NCI-H82 (cell line): ENCODE measurements at regions not wholly inside any gene's neighbourhood (a gene's known extent, or its start where the extent isn't known, plus 50 kb on each side); places are given as distances from the start of the nearest gene placed in this dataset.
"Not testable (repeated sequence)": the region's sequence is repeated elsewhere in the genome, so short reads cannot be mapped to it uniquely, and the experiment has no call there.

Experiments
- DNase-seq: peaks from one replicate; lab custom pipeline; 2025; lab: John Stamatoyannopoulos, UW

DNA sequence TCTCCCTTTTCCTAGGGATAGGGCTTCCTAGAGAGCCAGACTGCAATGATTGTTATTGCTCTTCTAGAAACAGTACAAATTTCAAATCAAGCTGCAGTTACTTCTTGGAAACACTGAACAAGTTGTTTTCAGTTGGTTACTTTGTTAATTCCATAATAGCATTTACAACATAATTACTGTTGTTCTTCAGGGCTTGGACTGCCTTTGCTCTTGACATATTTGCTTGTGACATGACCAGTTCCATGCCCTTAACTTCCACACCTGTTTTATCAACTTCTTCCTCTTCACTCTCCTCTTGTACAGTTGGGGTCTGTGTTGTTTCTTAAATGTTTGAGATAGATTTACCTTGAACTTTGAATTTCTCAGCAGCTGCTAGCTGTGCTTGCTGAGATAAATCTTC, 104.4 kb downstream of the SEC23IP start:
- DNase-seq = no peak

DNA sequence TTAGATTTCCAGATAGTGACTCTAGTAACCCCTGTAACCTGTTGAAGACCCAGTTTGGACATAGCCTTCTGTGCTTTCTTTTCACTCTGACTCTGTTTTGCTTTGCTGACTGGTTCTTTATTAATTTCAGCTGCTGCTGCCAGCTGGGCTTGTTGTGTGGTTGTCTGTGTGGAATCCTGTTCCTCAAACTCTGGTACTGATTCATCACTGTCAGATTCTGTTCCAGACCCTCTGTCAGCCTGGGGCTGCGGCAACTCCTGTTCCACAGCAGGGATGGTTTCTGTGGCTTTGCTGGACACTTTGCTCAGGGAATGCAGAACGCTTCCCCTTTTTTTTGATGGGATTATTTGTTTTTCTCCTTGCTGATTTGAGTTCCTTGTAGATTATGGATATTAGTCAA, 104.9 kb downstream of the SEC23IP start:
- DNase-seq = no peak

DNA sequence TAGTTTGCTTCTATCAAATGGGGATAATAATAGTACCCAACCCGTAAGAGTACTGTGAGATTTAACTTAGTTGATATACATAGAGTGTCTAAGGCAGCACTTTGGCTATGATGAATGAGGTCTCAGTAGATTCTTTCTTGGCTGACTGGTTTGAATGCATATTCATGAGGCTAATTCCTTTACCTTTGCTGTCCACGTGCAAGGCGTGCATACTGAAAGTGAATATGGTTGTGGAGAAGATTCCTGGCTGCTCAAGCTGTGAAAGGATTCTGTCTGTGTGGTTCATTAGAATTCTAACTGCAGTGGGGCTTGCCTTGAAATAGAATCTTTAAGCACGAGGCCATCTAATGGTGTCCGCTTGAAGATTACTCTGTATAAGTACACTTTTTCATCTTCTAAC, 110.3 kb downstream of the SEC23IP start:
- no peak for DNase-seq

DNA sequence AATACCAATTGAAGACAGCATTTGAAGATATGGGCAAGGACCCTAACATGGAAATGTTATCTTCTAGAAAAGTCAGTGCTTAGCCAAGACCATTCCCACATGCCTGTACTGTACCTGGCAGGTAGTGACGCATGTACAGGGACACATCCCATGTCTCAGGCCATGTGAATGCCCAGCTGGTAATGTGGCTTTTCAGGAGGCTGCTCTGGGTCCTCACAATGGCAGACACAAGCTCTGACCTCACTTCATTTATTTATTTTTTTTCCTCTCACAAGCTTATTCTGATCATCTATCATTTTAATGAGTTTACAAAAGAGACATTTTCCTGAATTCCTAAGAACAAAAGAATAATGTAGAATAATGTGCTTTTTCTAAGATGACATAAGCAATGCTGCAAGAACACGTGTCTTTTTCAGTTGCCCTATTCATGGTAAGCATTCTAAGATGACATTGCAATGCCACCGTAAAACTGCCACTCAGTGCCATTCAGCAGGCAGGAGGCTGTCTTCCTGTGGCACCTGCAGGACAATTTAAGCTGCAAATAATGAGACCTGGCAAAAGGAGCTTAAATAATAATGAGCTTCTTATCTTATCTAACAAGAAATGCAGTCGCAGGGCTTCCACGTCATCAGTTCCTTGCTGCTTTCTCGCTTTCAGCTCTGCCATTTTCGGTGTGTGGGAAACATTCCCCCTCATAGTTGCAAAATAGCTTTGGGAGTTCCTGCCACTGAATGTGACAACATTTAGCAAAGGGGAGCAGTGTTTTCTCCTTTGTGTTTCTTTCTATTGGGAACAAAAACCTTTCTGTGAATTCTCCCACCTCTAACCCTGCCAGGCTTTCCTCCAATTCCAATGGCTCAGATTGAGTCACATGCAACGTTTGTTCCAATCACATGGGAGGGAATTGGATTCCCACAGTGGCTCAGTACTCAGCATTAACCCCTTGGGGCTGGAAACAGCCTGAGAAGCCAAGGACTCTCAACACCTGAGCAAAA, 113.0 kb downstream of the SEC23IP start:
- DNase-seq = peak; percentile 5

DNA sequence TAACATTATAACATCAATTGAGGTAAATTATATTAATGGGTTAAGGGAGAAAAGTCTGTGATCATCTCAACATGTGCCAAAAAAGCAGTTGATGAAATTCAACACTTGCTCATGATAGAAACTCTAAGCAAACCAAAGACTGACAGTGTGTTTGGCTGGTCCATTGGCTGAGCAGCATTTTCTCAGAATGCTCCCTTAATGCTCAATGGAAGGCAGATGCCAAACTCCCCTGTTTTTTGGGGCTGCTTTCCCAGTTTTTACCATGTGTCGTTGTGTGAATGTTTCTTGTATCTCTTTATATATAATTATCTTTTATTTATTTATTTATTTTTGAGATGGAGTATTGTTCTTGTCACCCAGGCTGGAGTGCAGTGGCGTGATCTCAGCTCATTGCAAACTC, 114.7 kb downstream of the SEC23IP start:
- no peak for DNase-seq

DNA sequence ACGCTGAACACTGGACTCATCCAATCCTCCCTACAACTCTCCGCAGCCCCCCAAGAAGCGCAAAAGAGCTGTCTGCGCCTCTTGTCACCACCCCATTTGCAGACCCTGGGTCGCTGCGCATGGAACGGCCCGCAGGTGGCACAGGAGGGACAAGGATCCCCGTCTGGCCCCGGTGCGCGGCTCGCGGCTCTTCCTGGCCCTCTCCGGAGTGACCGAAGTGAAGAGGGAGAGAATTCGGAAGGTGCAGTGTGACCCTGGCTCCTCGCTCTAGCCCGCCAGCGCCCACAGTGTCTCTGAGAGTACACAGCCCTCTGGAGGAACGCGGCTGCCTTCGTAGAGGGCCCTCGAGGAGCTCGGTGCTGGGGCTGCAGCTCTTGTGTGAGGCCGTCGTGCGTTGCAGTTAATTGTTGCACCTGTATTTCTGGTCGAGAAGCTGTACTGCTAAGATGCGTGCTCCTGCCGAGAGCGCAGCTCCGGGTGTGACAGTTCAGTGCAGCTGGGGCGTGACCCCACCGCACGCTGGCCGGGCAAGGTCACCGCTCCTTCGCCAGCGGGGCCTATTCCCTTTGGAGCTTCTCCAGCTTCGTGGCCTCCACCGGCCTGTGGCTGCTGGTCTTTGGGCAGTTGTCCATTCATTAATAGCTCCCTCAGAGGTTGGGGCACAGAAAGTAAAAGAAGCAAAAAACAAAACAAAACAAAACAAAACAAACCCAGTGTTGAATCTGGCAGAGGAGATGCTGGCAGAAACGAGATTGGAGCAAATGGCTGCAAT, 119.0 kb downstream of the SEC23IP start:
- no peak for DNase-seq

DNA sequence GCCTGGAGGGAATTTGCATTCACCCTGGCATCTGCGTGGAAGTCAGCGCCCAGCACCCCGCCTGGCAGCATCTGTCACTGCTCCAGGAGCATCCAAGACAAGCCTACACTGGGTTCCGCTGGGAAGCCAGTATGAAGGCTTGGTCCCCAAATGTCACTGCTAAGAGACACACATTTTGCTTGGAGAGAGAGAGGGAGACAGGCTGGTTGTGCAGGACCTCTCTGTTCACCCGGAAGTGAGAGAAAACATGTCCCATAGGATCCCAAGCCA, 119.5 kb downstream of the SEC23IP start:
- no peak for DNase-seq

DNA sequence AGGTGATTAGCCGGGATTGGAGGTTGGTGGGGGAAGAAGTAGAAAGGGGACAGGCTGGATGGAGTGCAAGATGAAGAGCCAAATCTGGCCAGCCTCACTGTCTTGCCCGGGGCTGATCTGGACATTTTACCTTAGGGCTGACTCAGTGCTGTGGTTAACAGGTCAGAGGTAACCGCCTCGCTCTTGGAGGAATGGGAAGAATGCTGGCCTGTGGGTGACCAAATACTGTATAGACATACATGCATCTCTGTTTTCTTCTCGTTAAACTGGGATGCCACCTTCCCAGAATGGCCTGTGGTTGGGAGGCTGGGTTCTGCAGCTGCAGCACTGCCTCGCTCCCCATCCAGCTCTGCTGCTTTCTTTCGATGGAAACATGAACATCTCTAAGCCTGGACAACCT, 120.0 kb downstream of the SEC23IP start:
- no peak for DNase-seq

DNA sequence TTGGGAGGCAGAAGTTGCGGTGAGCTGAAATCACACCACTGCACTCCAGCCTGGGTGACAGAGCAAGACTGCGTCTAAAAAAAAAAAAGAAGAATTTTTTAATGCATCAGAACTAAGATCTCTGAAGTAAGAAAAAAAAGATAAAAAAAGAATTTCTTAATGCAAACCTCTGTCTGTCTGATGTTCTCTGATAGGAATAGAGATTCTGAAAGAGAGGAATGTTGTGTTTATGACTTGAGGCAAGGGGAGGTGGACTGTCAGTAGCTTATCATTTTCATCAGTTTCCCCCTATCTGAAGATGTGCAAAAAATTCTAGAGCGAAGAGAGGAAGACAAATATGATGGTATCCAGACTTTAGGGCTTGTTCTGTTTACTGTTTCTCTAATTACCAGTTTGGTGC, 121.5 kb downstream of the SEC23IP start:
- no peak for DNase-seq

DNA sequence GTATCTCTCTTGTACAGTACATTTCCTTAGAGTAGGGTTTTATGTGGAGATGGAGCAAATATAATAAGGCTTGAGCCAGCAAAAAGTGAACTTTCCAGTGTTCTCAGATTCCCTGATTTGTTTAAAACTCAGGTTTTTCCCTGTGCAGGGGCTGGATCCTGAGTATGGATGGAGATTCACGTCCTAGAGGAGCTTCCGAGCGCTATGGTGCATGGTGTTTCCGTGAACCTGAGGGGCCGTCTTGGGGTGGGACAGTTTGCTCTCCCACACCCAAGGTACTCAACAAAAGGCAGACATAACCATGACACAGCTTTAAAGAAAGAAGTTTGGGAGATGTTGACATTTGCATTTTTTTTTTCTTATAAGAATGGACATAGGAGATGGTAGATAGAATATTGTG, 122.5 kb downstream of the SEC23IP start:
- DNase-seq = no peak

DNA sequence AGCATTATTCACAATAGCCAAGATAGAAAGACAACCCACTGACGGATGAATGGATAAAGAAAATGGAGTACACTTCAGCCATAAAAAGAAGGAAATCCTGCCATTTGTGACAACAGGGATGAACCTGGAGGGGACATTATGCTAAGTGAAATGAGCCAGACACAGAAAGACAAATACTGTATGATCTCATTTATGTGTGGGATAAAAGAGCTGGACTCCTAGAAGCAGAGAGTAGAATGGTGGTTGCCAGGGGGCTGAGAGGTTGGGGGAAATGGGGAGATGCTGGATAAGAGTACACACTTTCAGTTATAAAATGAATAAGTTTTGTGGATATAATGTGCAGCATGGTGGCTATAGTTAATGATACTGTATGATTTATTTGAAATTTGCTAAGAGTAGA, 124.4 kb downstream of the SEC23IP start:
- DNase-seq = no peak

DNA sequence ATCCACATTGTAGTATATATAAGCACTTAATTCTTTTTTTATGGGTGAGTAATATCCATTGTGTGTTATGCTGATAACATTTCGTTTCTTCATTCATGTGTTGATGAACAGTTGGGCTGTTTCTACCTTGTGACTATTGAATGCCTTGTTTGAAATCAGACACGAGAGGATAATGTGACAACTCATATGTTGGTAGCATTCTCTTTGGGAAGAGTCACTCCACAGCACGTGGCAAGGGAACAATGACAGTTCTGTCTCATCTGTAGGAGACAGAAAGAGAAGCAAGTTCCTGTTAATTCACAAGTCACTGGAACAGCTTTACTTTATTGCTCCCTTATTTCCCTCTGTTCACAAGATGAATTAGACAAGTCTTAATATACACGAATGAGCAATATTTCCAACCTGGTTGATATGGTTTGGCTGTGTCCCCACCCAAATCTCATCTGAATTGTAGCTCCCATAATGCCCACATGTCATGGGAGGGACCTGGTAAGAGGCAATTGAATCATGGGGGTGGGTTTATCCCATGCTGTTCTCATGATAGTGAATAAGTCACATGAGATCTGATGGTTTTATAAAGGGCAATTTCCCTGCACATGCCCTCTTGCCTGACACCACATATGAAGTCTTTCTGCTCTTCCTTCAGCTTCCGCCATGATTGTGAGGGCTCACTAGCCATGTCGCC, 125.3 kb downstream of the SEC23IP start:
- DNase-seq = no peak

DNA sequence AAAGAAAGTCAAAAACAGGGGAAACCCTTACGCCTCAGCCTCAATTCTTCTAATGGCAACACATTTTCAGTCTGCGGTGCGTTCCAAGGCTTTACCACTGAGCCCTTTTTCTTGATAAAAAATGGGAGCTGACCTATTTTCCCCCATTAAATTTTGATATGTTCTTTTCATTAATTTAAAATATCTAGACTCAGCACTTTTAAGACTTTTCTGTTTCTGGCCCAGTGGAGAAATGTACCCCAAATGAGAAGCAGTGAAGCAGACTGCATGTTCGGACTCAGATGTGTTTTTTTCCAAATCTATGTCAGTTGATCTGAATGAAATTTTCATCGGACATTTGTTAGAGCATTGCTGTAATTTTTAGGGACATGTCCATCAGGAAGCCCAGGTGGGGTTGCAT, 126.2 kb downstream of the SEC23IP start:
- DNase-seq = no peak

DNA sequence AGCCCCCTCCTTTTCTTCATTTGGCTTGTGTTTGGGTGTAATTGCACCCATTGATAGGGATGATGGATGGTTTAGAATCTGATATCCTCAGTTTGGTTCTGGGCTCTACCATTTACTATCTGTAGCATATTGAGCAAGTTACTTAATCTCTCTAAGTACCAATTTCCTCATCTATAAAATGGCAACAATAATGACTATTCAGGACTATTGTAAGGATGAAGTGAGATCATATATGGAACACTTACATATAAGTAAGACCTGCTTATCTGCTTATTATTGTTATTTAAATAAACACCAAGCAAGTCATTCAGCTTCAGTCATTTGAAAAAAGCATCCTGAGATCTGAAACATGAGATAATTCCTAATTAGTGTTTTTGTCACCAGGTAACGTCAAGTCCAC, 127.0 kb downstream of the SEC23IP start:
- DNase-seq = no peak

DNA sequence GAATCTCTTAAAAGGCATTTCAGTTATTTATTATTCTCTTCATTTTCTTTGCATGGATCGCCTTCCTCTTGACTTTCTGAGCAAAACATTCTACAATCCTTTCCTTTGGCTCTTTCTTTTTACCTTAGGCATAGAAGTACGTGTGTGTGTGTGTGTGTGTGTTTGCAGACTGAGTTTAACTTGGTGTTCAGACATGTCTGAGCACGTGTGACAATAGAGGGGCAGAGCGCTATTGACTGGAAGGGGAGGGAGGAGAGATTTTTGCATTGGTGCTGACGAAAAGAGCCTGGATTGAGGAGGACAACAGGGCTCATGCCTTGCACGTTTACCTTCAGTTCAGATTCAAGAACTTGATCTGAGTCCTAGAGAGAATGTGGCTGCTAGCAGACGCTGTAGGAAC, 129.8 kb downstream of the SEC23IP start:
- no peak for DNase-seq

DNA sequence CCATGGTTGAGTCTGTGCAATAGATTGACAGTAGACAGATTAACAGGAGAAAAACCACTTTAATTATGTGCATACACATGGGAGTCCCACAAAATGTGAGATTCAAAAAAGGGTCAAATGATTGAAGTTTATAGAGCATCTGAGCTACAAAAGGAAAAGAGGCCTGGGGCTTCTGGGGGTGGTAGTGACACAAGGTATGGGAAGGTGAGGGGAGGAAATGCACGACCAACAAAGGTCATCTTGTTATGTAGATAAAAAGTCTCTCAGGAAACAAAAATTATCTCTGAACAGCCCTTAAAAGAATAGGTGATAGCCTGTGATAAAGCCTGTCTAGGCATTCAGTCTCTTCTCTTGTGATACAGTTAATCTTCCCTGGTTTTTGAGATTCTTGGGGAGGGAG, 141.7 kb downstream of the SEC23IP start:
- DNase-seq = no peak

DNA sequence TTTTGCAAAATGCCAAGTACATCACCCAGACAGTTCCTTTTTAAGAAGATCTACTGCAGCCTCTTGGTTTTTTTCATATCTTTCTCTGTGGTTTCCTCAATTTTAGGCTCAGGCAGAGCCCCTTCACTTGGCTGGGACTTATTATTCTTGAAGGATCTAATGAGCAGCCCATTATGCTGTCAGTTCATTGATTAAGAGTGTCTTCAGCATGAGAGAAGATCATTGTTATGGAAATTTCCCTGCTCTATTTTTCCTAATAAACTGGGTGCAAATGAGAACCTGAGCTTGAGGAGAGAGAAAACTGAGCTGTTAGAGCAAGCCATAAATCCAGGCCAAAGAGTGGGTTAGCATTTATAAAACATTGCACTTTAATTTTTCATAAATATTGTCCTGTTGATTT, 146.5 kb downstream of the SEC23IP start:
- no peak for DNase-seq

DNA sequence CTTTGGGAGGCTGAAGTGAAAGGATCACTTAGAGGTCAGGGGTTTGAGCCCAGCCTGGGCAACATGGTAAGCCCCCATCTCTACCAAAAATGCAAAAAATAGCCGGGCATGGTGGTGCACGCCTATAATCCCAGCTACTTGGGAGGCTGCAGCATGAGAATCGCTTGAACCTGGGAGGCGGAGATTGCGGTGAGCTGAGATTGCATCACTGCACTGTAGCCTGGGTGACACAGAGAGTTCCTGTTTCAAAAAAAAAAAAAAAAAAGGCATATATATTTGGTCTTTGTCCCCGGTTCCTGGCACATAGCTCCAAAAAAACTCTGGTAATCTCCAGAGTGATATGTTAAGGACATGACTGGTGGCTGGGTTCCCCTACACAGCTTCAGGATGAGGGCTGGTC, 147.3 kb downstream of the SEC23IP start:
- no peak for DNase-seq

DNA sequence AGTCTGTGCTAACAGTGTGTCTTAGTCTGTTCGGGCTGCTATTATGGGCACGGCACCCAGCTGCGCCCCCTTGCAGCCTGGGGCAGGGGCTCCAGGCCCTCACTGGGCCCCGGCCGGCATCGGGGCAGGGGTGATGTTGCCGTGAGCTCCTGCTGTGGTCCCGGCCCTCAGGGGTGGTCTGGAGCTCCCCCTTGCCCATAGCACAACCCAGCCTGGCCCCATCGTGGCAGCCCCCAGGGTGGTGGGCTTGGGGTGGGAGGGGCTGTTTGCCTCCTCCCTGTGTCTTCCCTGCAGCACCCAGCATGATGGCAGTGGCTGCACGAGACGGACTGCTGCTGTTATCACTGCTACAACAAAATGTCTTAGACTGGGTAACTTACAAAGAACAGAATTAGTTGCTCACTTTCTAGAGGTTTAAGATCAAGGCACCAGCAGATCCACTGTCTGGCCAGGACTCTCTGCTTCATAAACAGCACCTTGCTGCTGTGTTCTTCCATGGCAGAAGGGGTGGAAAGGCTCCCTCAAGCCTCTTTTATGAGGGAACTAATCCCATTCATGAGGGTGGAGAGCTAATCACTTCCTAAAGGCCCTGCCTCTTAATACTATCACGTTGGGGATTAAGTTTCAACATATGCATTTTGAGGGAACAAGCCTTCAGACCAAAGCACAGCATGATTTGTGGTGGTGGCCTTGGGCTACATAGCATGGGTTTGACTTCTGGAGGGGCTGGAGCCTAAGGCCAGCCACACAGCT, 149.5 kb downstream of the SEC23IP start:
- peak; percentile 96 for DNase-seq

DNA sequence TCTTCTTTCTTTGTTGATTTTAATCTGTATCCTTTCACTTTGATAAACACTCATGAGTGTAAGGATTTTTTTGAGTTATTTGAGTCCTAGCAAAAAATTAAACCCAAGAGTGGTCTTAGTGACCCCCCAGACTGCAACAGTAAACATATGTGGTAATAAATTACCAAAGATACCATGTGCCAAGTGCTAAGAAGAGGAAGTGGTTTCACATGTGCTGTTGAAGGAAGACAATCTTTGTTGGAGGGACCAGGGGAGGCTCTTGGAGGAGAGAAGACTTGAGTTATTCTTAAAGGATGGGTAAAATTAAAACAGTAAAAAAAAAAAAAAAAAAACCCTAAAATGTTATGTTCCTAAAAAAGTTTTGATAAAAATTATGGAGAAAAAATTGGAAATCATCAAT, 150.2 kb downstream of the SEC23IP start:
- DNase-seq = no peak

DNA sequence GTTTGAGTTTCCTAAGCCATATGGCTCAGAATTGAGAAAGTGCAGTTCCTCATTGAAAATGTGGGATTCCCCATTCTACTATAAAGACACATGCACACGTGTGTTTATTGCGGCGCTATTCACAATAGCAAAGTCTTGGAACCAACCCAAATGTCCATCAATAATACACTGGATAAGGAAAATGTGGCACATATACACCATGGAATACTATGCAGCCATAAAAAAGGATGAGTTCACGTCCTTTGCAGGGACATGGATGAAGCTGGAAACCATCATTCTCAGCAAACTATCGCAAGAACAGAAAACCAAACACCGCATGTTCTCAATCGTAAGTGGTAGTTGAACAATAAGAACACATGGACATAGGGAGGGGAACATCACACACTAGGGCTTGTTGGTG, 154.8 kb downstream of the SEC23IP start:
- DNase-seq = not testable (repeated sequence)

DNA sequence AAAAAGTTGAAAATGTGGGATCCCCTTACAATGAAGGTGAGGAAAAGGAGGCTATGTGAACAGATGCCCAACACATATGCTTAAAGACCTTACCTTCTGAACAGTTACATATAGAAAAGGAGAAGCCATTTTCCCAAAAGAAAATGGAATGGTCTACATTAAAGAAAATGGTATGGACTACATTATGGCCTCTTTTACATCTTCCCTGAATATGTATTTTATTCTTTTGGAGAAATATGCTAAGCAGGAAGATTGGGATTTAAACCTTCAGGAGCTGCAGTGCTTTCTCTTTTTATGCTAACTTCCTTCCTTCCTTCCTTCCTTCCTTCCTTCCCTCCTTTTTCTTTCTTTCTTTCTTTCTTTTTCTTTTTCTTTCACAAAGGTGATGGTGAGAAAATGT, 155.4 kb downstream of the SEC23IP start:
- DNase-seq = no peak
